HepG2 (cell line): ENCODE measurements at regions not wholly inside any gene's neighbourhood (a gene's known extent, or its start where the extent isn't known, plus 50 kb on each side); places are given as distances from the start of the nearest gene placed in this dataset.

Experiments used
- ATAC-seq: fragments of 200-7000 bp; cut with Tn5 transposase; 3 replicates; pipeline ENCODE4 v1.9.1; 2020; ENCODE audit warnings: mild to moderate bottlenecking, moderate library complexity
- BruUV-seq: library from RNA; stranded (reverse); fragments of 400-500 nt; replicated peaks from 2 replicates; lab custom pipeline; 2021; lab: Mats Ljungman, UMichigan
- CTCF ChIA-PET: fragments of 300-600 bp; formaldehyde crosslinking; extraction: SDS; loops from one replicate; lab custom pipeline; 2021; ENCODE audit warnings: low total read pairs, inconsistent platforms, low intra/inter-chr PET ratio; lab: Yijun Ruan, JAX
- POLR2A ChIA-PET: fragments of 350-600 bp; sonication (Branson Sonifier 250); formaldehyde crosslinking; loops from one replicate; lab custom pipeline; 2020; ENCODE audit warnings: antibody characterized with exemption, inconsistent platforms; lab: Yijun Ruan, JAX
- DNase-seq: peaks from one replicate; pipeline ENCODE4 v3.0.0-alpha.2; 2015; ENCODE audit warnings: low spot score
- FAIRE-seq: peaks from 3 replicates; lab custom pipeline; 2011; peaks lifted over from hg19 to GRCh38; lab: Jason Lieb, UNC
- H2AFZ ChIP-seq: one replicate; pipeline ENCODE4 v1.6.1; 2011; ENCODE audit warnings: low read length, inconsistent platforms
- H3K27ac ChIP-seq: fragments of 300-600 bp; 3 replicates; pipeline ENCODE4 v1.8.0; 2011; ENCODE audit warnings: mixed run types, mild to moderate bottlenecking, mixed read lengths, low read length, inconsistent platforms; ENCODE audit not compliant: insufficient read depth; ENCODE audit errors: extremely low read length
- H3K27me3 ChIP-seq, 2 experiments: fragments of 200-600 bp in 1 of 2; 2 replicates in 1 of 2; 3 replicates in 1 of 2; pipeline versions ENCODE4 v1.6.0 to v1.8.0; 2011; ENCODE audit warnings: low read length in 2 of 2, mild to moderate bottlenecking in 2 of 2, moderate library complexity in 2 of 2, inconsistent platforms in 1 of 2; ENCODE audit not compliant: insufficient read depth in 2 of 2, control insufficient read depth in 1 of 2
- H3K36me3 ChIP-seq, 2 experiments: fragments of 200-600 bp in 1 of 2; replicated peaks in 1 of 2; 2 replicates in 1 of 2; 3 replicates in 1 of 2; pipeline versions ENCODE4 v1.5.1 to v1.8.0; 2011; ENCODE audit warnings: low read length in 2 of 2, inconsistent platforms in 1 of 2; ENCODE audit not compliant: insufficient read depth in 2 of 2, control insufficient read depth in 1 of 2
- H3K4me1 ChIP-seq: 2 replicates; pipeline ENCODE4 v1.5.1; 2012; ENCODE audit warnings: low read length, inconsistent platforms; ENCODE audit not compliant: insufficient read depth
- H3K4me2 ChIP-seq: 2 replicates; pipeline ENCODE4 v1.6.0; 2011; ENCODE audit warnings: low read depth, low read length, inconsistent platforms
- H3K4me3 ChIP-seq, 3 experiments: fragments of 200-600 bp in 1 of 3; sonication (generic), shearing (Covaris generic) in 1 of 3; replicated peaks in 1 of 3; 2 replicates each; pipeline ENCODE4 v1.5.1; 2011 to 2016; ENCODE audit warnings: low read length in 3 of 3, inconsistent platforms in 2 of 3, low read depth in 2 of 3, mild to moderate bottlenecking in 2 of 3, control low read depth in 1 of 3, mixed read lengths in 1 of 3; ENCODE audit not compliant: insufficient read depth in 1 of 3
- H3K79me2 ChIP-seq: one replicate; pipeline ENCODE4 v1.6.1; 2011; ENCODE audit warnings: low read length, inconsistent platforms; ENCODE audit not compliant: insufficient read depth
- H3K9ac ChIP-seq: 2 replicates; pipeline ENCODE4 v1.6.0; 2011; ENCODE audit warnings: mild to moderate bottlenecking, low read depth, low read length, inconsistent platforms; ENCODE audit not compliant: insufficient read depth
- H3K9me3 ChIP-seq: 2 replicates; pipeline ENCODE4 v1.5.1; 2012; ENCODE audit warnings: mild to moderate bottlenecking, low read length
- H4K20me1 ChIP-seq: 2 replicates; pipeline ENCODE4 v1.6.0; 2011; ENCODE audit warnings: inconsistent platforms, mild to moderate bottlenecking, low read length, moderate library complexity; ENCODE audit not compliant: insufficient read depth
- AGO2 ChIP-seq: fragments of 200-400 bp; formaldehyde crosslinking; optimal IDR thresholded peaks from 2 replicates; pipeline ENCODE3; 2017; ENCODE audit warnings: mild to moderate bottlenecking, low read depth, low read length, moderate library complexity
- HNRNPUL1 ChIP-seq: fragments of 200-400 bp; formaldehyde crosslinking; IDR thresholded peaks from 2 replicates; pipeline ENCODE4 v1.6.1; 2017; ENCODE audit warnings: low read depth, mild to moderate bottlenecking, low read length, moderate library complexity
- KLF9 ChIP-seq: IDR thresholded peaks from 2 replicates; pipeline ENCODE4 v1.6.1; 2016; ENCODE audit warnings: low read depth
- NAIF1 ChIP-seq: sonication (generic); formaldehyde crosslinking; IDR thresholded peaks from 2 replicates; pipeline ENCODE4 v1.5.0; 2020; ENCODE audit warnings: mild to moderate bottlenecking, missing genetic modification reagents, borderline replicate concordance
- ZBTB20 ChIP-seq: sonication (generic); formaldehyde crosslinking; IDR thresholded peaks from 2 replicates; pipeline ENCODE4 v1.8.1; 2023; ENCODE audit warnings: missing genetic modification reagents, low read depth, mild to moderate bottlenecking, borderline replicate concordance
- ZC3H4 ChIP-seq: sonication (generic); formaldehyde crosslinking; IDR thresholded peaks from 2 replicates; pipeline ENCODE4 v1.4.0; 2020; ENCODE audit warnings: missing genetic modification reagents, borderline replicate concordance
- ZNF460 ChIP-seq: sonication (generic); formaldehyde crosslinking; IDR thresholded peaks from 2 replicates; pipeline ENCODE4 v1.5.1; 2020; ENCODE audit warnings: missing genetic modification reagents, mild to moderate bottlenecking, borderline replicate concordance
- ZNF772 ChIP-seq: sonication (generic); formaldehyde crosslinking; IDR thresholded peaks from 2 replicates; pipeline ENCODE4 v1.5.0; 2020; ENCODE audit warnings: mild to moderate bottlenecking, missing genetic modification reagents
- ZNF816 ChIP-seq: sonication (generic); formaldehyde crosslinking; IDR thresholded peaks from 2 replicates; pipeline ENCODE4 v1.8.0; 2022; ENCODE audit warnings: missing genetic modification reagents, mild to moderate bottlenecking, borderline replicate concordance
- WGBS: methylation state at CpG from one replicate; pipeline ENCODE4 v1.1.6; 2017; ENCODE audit warnings: low lambda C conversion rate; 5-methylcytosine and 5-hydroxymethylcytosine counted together
- in situ Hi-C: cut with HindIII; loops from 2 replicates; pipeline ENCODE4 v1.10.0; 2017; ENCODE audit warnings: low pct_unique_long_range_greater_than_20kb; ENCODE audit not compliant: extremely low pct_ligation_motif_present
- intact Hi-C: fragments of 100-400 bp; cut with micrococcal nuclease; formaldehyde crosslinking; loops from one replicate; pipeline ENCODE4 v1.10.0; 2022; ENCODE audit not compliant: unreplicated experiment
- TF ChIP-seq, protein P1 (sequence below): sonication (generic); formaldehyde crosslinking; IDR thresholded peaks from 2 replicates; pipeline ENCODE4 v1.8.0; 2022; ENCODE audit warnings: mild to moderate bottlenecking, missing genetic modification reagents, moderate library complexity

- POLR2A ChIA-PET: no interaction called here
These were observed 217.6 kb downstream of the LTN1 start for GRCh38 chr21:28775071-28775470.

DNA sequence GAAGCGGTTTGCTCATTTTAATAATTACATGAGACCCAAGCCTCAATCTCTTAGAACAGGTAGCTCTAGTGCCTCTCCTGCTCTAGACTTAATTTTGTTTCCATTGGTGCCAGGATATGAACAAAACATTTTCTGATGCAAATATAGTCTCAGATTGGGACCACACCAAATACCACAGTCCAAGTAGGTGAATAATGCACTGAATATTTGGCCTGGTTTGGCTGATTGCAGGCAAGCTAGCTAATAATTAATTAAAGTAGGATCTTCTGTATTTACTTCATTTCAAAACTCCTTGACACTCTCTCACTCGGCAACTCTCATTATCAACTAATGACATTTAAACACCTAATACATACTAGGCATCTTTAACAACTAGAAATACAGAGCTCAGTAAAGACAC, 219.6 kb downstream of the LTN1 start:
- Histone ChIP-seq H2AFZ (no peak overlapping the region), H3K27ac (no peak overlapping the region), H3K27me3 (no peaks in the 10 kb centered on the region), H3K9me3 (no peaks in the 10 kb centered on the region), H3K9ac (no peak overlapping the region), H3K79me2 (no peaks in the 10 kb centered on the region), H3K4me2 (no peak overlapping the region), H3K4me1 (no peaks in the 10 kb centered on the region), H3K36me3 (no peaks in the 10 kb centered on the region)
- BruUV-seq: no TSS peak
- in situ Hi-C loops (no loop called here), intact Hi-C loops (no loop called here)
- DNase-seq: no peak
- no peak for FAIRE-seq
- ChIA-PET POLR2A (no interaction called here), CTCF (no interaction called here)
- no peak for TF ChIP-seq KLF9 (CRISPR knock-in tag)
- TF ChIP-seq ZNF816 (CRISPR knock-in tag): no peak
- no peak for TF ChIP-seq NAIF1 (CRISPR knock-in tag)
- TF ChIP-seq AGO2: no peak
- no peak for TF ChIP-seq ZNF772 (CRISPR knock-in tag)
- TF ChIP-seq, protein P1, sequence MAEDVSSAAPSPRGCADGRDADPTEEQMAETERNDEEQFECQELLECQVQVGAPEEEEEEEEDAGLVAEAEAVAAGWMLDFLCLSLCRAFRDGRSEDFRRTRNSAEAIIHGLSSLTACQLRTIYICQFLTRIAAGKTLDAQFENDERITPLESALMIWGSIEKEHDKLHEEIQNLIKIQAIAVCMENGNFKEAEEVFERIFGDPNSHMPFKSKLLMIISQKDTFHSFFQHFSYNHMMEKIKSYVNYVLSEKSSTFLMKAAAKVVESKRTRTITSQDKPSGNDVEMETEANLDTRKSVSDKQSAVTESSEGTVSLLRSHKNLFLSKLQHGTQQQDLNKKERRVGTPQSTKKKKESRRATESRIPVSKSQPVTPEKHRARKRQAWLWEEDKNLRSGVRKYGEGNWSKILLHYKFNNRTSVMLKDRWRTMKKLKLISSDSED (CRISPR knock-in tag): no peak
- no peak for TF ChIP-seq ZBTB20 (CRISPR knock-in tag)
- TF ChIP-seq, all 625 proteins: peak for 0
- H3K4me3 ChIP-seq: no peak overlapping the region
- no peaks in the 10 kb centered on the region for H4K20me1 ChIP-seq
- ATAC-seq: no peak
- WGBS: 44% methylated on average over 2 of the region's 2 CpGs

More at GRCh38 chr21:28775071-28775470, 217.6 kb downstream of the LTN1 start:
- no peak for FAIRE-seq
- no TSS peak for BruUV-seq
- no peak for ATAC-seq
- Histone ChIP-seq H3K27me3 (no peaks in the 10 kb centered on the region), H4K20me1 (no peaks in the 10 kb centered on the region), H3K9me3 (no peaks in the 10 kb centered on the region), H3K4me2 (no peak overlapping the region), H3K27ac (no peak overlapping the region), H3K4me1 (no peaks in the 10 kb centered on the region), H3K36me3 (no peaks in the 10 kb centered on the region), H3K79me2 (no peaks in the 10 kb centered on the region)
- CTCF ChIA-PET: no interaction called here
- in situ Hi-C loops: no loop called here
- TF ChIP-seq ZC3H4 (CRISPR knock-in tag): no peak
- TF ChIP-seq HNRNPUL1: no peak
- no peak for TF ChIP-seq ZNF460 (CRISPR knock-in tag)
- TF ChIP-seq, all 625 proteins: peak for 0
- Histone ChIP-seq H3K4me3 (no peak overlapping the region), H3K9ac (no peak overlapping the region), H2AFZ (no peak overlapping the region)
- intact Hi-C loops: no loop called here
- DNase-seq: no peak
- 22% methylated on average over 2 of the region's 2 CpGs for WGBS
